ENCODE measurements at regions not wholly inside any gene's neighbourhood (a gene's known extent, or its start where the extent isn't known, plus 50 kb on each side); places are given as distances from the start of the nearest gene placed in this dataset.

- no peaks in the 10 kb centered on the region for H3K9me3 ChIP-seq
- no peak overlapping the region for H2AFZ ChIP-seq (ENCODE audit: low read depth)
- CTCF ChIA-PET = interaction anchor here (1.0 kb wide), 1 partner anchor 202 kb away, joined by 3 read pairs; no protein-coding TSS in a partner anchor
These were observed 52.1 kb upstream of the ITGA6 start for GRCh38 chr2:172375251-172375650.

GRCh38 chr2:172376016-172376415 lies 51.4 kb upstream of the ITGA6 start:
- WGBS (ENCODE audit: low lambda C conversion rate) = 93% methylated on average over 5 of the region's 5 CpGs
- Histone ChIP-seq H2AFZ (ENCODE audit: low read depth) (no peak overlapping the region), H3K79me2 (ENCODE audit: insufficient read depth) (no peaks in the 10 kb centered on the region), H3K9me3 (no peaks in the 10 kb centered on the region), H3K4me1 (ENCODE audit: control insufficient read depth in 1 of 2, insufficient read depth in 2 of 2, low read depth in 1 of 2, low read length in 1 of 2) (peaks cover 0 to 2% of the 10 kb centered on the region in 2 experiments; a peak in 1 of 4 replicates), H3K9ac (no peak overlapping the region), H4K20me1 (ENCODE audit: insufficient read depth) (no peaks in the 10 kb centered on the region), H3K4me2 (no peak overlapping the region), H3K36me3 (replicated peaks in 1 of 2; ENCODE audit: control insufficient read depth in 1 of 2, insufficient read depth in 2 of 2, low read length in 1 of 2) (no peaks in the 10 kb centered on the region), H3K27ac (ENCODE audit: low read depth in 2 of 2, low read length in 1 of 2) (no peak overlapping the region), H3K27me3 (ENCODE audit: insufficient read depth) (no peaks in the 10 kb centered on the region), H3F3A (replicated peaks; ENCODE audit: insufficient read depth) (no peaks in the 10 kb centered on the region), H3K4me3 (ENCODE audit: low read depth in 2 of 2, low read length in 1 of 2) (no peak overlapping the region), H3K9me2 (no peaks in the 10 kb centered on the region)
- ChIA-PET CTCF (no interaction called here), POLR2A (no interaction called here)
- DNase-seq = no peak
- TF ChIP-seq NRF1 (IDR thresholded peaks at IDR 0.05; ENCODE audit: low read depth, low read length) = no peak
- TF ChIP-seq IRF3 (IDR thresholded peaks at IDR 0.05; ENCODE audit: low read depth, low read length) = no peak
- no peak for TF ChIP-seq NFIC (IDR thresholded peaks at IDR 0.05; ENCODE audit: borderline replicate concordance)
- TF ChIP-seq CTCF (IDR thresholded peaks at IDR 0.05) = no peak
- TF ChIP-seq GATA2 (CRISPR knock-in tag; IDR thresholded peaks at IDR 0.05) = no peak
- TF ChIP-seq ELF1 (IDR thresholded peaks at IDR 0.05) = no peak

More at GRCh38 chr2:172375251-172375650, 52.1 kb upstream of the ITGA6 start:
- no peaks in the 10 kb centered on the region for H3K9me2 ChIP-seq
- WGBS (ENCODE audit: low lambda C conversion rate) = 82% methylated on average over 2 of the region's 2 CpGs
- H3F3A ChIP-seq (replicated peaks; ENCODE audit: insufficient read depth) = no peaks in the 10 kb centered on the region
- H3K4me1 ChIP-seq (ENCODE audit: control insufficient read depth in 1 of 2, insufficient read depth in 2 of 2, low read depth in 1 of 2, low read length in 1 of 2) = peaks cover 0 to 2% of the 10 kb centered on the region in 2 experiments; a peak in 1 of 4 replicates
- H3K27me3 ChIP-seq (ENCODE audit: insufficient read depth) = no peaks in the 10 kb centered on the region
- TF ChIP-seq RAD21 (IDR thresholded peaks at IDR 0.05; ENCODE audit: low read length) (no peak), GATA2 (CRISPR knock-in tag; IDR thresholded peaks at IDR 0.05) (no peak), RCOR1 (IDR thresholded peaks at IDR 0.05; ENCODE audit: low read length) (no peak), ELF1 (IDR thresholded peaks at IDR 0.05) (no peak), NRF1 (IDR thresholded peaks at IDR 0.05; ENCODE audit: low read depth, low read length) (no peak), IRF3 (IDR thresholded peaks at IDR 0.05; ENCODE audit: low read depth, low read length) (no peak), POLR2AphosphoS5 (IDR thresholded peaks at IDR 0.05; ENCODE audit: low read depth, low read length) (no peak), CHD2 (IDR thresholded peaks at IDR 0.05; ENCODE audit: low read length, partially characterized antibody) (no peak)
- no peaks in the 10 kb centered on the region for H3K36me3 ChIP-seq (replicated peaks in 1 of 2; ENCODE audit: control insufficient read depth in 1 of 2, insufficient read depth in 2 of 2, low read length in 1 of 2)
- DNase-seq = no peak
- POLR2A ChIA-PET = no interaction called here
- no peaks in the 10 kb centered on the region for H3K79me2 ChIP-seq (ENCODE audit: insufficient read depth)
- no peak overlapping the region for H3K4me3 ChIP-seq (ENCODE audit: low read depth in 2 of 2, low read length in 1 of 2)
- H3K27ac ChIP-seq (ENCODE audit: low read depth in 2 of 2, low read length in 1 of 2) = no peak overlapping the region
- no peak overlapping the region for H3K4me2 ChIP-seq
- H3K9ac ChIP-seq = no peak overlapping the region
- H4K20me1 ChIP-seq (ENCODE audit: insufficient read depth) = no peaks in the 10 kb centered on the region
